Left lung (tissue), 4 donors: ENCODE measurements at regions not wholly inside any gene's neighbourhood (a gene's known extent, or its start where the extent isn't known, plus 50 kb on each side); places are given as distances from the start of the nearest gene placed in this dataset.

Experiments used
- ATAC-seq: fragments of 200-7000 bp; cut with Tn5 transposase; one replicate; pipeline ENCODE4 v1.9.1; 2020; ENCODE audit warnings: moderate library complexity
- DNase-seq, 4 donors: peaks; one replicate each; pipeline ENCODE4 v3.0.0-alpha.2; 2013 to 2020
- H3K27ac ChIP-seq, 2 donors: fragments of 200-600 bp; sonication (generic) in 1 of 2; one replicate each; pipeline versions ENCODE4 v1.5.0 to v1.8.0; 2020 to 2021
- H3K27me3 ChIP-seq, 2 donors: fragments of 200-600 bp; sonication (generic) in 1 of 2; one replicate each; pipeline versions ENCODE4 v1.5.0 to v1.8.0; 2020 to 2021
- H3K36me3 ChIP-seq, 2 donors: fragments of 200-600 bp; sonication (generic) in 1 of 2; one replicate each; pipeline versions ENCODE4 v1.5.0 to v1.8.0; 2020 to 2021
- H3K4me1 ChIP-seq, 2 donors: fragments of 200-600 bp; one replicate each; pipeline ENCODE4 v1.8.0; 2021
- H3K4me3 ChIP-seq, 2 donors: fragments of 200-600 bp; sonication (generic) in 1 of 2; one replicate each; pipeline versions ENCODE4 v1.5.0 to v1.8.0; 2020 to 2021; ENCODE audit warnings: mild to moderate bottlenecking in 1 of 2
- H3K9me3 ChIP-seq, 2 donors: fragments of 200-600 bp; sonication (generic) in 1 of 2; one replicate each; pipeline versions ENCODE4 v1.5.0 to v1.8.0; 2020 to 2021
- intact Hi-C, 2 donors: fragments of 100-400 bp; cut with DNase I; formaldehyde crosslinking; loops; one replicate each; pipeline versions ENCODE4 v1.11.2 to v1.14.2; 2022
- TF ChIP-seq, protein P1 (sequence below), 2 donors: fragments of 200-600 bp; sonication (generic) in 1 of 2; IDR thresholded peaks; one replicate each; pipeline versions ENCODE4 v1.5.0 to v1.8.0; 2021; ENCODE audit warnings: antibody characterized with exemption in 2 of 2
- donor health status: DM: no; HTN: yes; CAD: no.
- donor health status: DM: no; HTN: no; CAD: no.

DNA sequence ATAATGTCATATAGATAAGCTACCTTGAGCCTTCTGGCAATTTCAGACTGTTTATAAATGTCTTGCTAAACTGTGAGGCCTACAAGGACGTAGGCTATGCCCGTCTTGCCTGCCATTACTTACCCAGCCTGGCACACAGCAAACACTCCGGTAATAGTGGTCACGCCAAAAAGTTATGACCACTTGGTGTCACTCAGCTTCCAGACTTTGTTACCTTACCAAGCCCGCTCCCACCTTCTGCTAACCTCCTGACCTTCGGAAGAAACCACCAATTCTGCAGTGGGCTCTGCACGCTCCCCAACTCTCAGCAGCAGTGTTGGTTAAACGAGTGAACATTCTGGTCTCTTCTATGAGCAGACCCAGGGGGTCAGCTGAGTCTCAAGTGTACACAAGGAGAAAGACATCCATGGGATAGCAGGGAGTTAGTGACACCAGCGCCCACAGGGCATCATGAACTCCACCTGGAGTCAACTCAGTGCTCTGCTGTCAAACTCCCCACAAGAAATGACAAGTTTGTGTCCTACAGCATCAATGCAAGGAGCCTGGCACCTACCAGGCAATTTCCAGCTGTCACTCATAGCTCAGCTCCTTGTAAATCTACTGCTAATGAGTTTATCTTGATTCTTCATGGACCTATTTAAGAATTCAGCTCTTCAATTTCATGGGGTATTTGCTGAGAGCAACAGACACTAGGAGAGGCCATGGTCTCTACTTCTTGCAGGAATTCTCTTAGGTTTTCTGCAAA is 119.9 kb downstream of the TTLL2 start:
- Histone ChIP-seq H3K27me3 (no peaks in the 10 kb centered on the region), H3K27ac (no peak overlapping the region), H3K4me1 (no peaks in the 10 kb centered on the region), H3K9me3 (no peaks in the 10 kb centered on the region), H3K36me3 (no peaks in the 10 kb centered on the region), H3K4me3 (no peak overlapping the region)
- TF ChIP-seq, protein P1, sequence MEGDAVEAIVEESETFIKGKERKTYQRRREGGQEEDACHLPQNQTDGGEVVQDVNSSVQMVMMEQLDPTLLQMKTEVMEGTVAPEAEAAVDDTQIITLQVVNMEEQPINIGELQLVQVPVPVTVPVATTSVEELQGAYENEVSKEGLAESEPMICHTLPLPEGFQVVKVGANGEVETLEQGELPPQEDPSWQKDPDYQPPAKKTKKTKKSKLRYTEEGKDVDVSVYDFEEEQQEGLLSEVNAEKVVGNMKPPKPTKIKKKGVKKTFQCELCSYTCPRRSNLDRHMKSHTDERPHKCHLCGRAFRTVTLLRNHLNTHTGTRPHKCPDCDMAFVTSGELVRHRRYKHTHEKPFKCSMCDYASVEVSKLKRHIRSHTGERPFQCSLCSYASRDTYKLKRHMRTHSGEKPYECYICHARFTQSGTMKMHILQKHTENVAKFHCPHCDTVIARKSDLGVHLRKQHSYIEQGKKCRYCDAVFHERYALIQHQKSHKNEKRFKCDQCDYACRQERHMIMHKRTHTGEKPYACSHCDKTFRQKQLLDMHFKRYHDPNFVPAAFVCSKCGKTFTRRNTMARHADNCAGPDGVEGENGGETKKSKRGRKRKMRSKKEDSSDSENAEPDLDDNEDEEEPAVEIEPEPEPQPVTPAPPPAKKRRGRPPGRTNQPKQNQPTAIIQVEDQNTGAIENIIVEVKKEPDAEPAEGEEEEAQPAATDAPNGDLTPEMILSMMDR (IDR thresholded peaks at IDR 0.05): no peak
- intact Hi-C loops: no loop called here
- ATAC-seq (no peak), DNase-seq (no peak)

DNA sequence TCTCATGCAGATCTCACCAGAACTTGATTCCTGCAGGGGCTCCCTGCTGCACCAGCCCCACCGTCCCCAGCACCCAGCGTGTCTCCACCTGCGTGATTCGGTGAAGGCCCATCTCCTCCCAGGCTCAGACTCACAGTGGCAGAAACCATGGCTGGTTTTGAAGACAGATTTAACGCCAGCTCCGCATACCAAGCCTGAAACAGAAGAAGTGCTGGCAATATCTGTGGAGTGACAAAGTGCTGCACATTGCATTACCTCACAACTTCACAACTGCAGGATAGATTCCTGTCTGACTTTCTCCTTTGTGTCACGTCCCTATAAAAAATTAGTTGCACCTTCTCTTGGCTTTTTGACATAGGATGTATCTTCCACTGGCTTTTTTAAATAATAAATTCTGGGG is 120.7 kb downstream of the TTLL2 start:
- no peak overlapping the region for H3K4me3 ChIP-seq
- DNase-seq (no peak), ATAC-seq (no peak)
- no peaks in the 10 kb centered on the region for H3K36me3 ChIP-seq
- intact Hi-C loops: no loop called here
- no peak overlapping the region for H3K27ac ChIP-seq
- H3K27me3 ChIP-seq: no peaks in the 10 kb centered on the region
- no peaks in the 10 kb centered on the region for H3K9me3 ChIP-seq
- H3K4me1 ChIP-seq: no peaks in the 10 kb centered on the region
- TF ChIP-seq, protein P1 (IDR thresholded peaks at IDR 0.05): no peak

DNA sequence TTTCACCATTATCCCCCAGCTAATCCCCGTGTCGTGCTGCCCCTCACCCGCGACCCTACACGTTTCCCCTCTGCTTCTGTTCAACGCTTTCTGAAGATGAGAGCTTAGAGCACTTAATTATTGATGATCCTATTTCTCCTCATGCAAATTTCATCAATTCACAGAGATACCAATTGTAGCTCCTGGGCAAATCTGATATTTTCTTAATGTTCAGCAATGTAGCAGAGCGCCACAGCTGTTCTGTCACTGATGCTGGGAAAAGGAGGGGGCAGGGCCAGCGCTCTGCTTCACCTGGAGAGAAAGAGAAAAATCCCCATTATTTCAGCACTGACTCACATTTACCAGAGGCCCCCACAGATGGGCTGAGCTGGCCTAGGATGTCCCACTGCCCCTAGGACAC is 121.2 kb downstream of the TTLL2 start:
- Histone ChIP-seq H3K9me3 (no peaks in the 10 kb centered on the region), H3K4me3 (no peak overlapping the region), H3K4me1 (no peaks in the 10 kb centered on the region), H3K27me3 (no peaks in the 10 kb centered on the region), H3K36me3 (no peaks in the 10 kb centered on the region), H3K27ac (no peak overlapping the region)
- intact Hi-C loops: no loop called here
- TF ChIP-seq, protein P1 (IDR thresholded peaks at IDR 0.05): no peak
- no peak for ATAC-seq
- no peak for DNase-seq

DNA sequence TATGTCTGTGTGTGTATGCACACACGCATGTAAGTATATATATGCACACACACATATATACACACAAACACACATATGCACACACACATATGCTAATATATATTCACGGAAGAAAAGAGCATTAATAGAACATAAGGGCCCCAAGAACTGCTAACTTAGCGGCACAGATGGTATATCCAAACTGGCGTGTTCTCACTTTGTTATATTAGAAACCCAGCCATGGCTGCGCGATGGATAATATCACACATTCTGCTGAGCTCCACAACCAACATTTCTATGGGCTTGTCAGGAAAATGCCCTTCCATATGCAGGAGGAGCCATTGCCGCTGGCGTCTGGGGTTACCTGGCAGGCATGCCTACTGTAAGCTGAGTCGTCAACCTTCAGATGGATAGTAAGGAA is 122.1 kb downstream of the TTLL2 start:
- Histone ChIP-seq H3K36me3 (no peaks in the 10 kb centered on the region), H3K27me3 (no peaks in the 10 kb centered on the region), H3K27ac (no peak overlapping the region), H3K4me1 (no peaks in the 10 kb centered on the region), H3K4me3 (no peak overlapping the region), H3K9me3 (no peaks in the 10 kb centered on the region)
- DNase-seq (no peak), ATAC-seq (no peak)
- TF ChIP-seq, protein P1 (IDR thresholded peaks at IDR 0.05): no peak
- intact Hi-C loops: no loop called here

DNA sequence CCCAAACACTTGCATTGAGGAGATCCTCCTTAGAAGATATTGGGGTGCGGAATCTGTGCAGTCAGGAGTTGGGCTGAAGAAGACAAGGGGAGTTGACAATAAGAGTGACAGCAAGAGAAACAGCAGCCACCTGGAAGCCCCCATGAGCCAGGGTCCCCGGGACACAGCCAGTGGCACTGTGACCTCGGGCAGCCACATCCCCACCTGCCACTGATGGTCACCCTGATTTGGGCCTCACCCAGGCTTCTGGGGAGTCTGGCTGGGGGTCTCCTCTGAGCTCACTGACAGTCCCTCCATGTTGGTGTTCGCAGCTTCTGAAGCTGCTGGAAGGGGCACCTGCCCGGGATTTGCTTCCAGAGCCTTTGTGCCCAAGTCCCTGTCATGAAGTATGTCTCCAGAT is 123.5 kb downstream of the TTLL2 start:
- Histone ChIP-seq H3K4me3 (no peak overlapping the region), H3K9me3 (no peaks in the 10 kb centered on the region), H3K27me3 (no peaks in the 10 kb centered on the region), H3K27ac (no peak overlapping the region), H3K36me3 (no peaks in the 10 kb centered on the region), H3K4me1 (no peaks in the 10 kb centered on the region)
- no peak for ATAC-seq
- no peak for DNase-seq
- TF ChIP-seq, protein P1 (IDR thresholded peaks at IDR 0.05): no peak
- intact Hi-C loops: no loop called here
